ENCODE measurements at regions not wholly inside any gene's neighbourhood (a gene's known extent, or its start where the extent isn't known, plus 50 kb on each side); places are given as distances from the start of the nearest gene placed in this dataset.

DNA sequence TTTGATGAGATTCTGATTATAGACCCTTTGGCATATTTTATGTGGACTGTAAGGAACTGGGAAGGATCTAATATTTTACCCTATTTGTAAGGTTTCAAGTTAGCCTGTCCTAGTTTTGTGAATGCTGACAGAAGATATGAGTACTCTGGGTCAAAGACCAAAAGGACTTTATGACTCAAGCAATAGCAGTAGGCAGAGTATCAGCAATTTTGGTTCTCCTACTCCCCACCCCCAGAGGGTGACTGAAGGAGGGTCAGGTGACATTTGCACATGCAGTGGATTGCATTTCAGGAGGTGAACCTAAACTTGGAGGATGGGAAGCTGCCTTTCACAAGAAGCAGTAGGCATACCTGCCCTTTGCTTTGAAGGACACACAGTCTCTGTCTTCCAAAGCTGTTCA, 84.0 kb upstream of the KLF6 start:
- no peak overlapping the region for H3K4me3 ChIP-seq
- no peaks in the 10 kb centered on the region for H3K9me2 ChIP-seq (replicated peaks; ENCODE audit: insufficient read depth)
- peaks cover 4% of the 10 kb centered on the region for H3K4me1 ChIP-seq (ENCODE audit: insufficient read depth)
- no peaks in the 10 kb centered on the region for H3K27me3 ChIP-seq
- TF ChIP-seq, protein P1, sequence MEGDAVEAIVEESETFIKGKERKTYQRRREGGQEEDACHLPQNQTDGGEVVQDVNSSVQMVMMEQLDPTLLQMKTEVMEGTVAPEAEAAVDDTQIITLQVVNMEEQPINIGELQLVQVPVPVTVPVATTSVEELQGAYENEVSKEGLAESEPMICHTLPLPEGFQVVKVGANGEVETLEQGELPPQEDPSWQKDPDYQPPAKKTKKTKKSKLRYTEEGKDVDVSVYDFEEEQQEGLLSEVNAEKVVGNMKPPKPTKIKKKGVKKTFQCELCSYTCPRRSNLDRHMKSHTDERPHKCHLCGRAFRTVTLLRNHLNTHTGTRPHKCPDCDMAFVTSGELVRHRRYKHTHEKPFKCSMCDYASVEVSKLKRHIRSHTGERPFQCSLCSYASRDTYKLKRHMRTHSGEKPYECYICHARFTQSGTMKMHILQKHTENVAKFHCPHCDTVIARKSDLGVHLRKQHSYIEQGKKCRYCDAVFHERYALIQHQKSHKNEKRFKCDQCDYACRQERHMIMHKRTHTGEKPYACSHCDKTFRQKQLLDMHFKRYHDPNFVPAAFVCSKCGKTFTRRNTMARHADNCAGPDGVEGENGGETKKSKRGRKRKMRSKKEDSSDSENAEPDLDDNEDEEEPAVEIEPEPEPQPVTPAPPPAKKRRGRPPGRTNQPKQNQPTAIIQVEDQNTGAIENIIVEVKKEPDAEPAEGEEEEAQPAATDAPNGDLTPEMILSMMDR (IDR thresholded peaks at IDR 0.05; ENCODE audit: poor library complexity), result no peak
- no peak for TF ChIP-seq EZH2 (IDR thresholded peaks at IDR 0.05; ENCODE audit: borderline replicate concordance)
- TF ChIP-seq EZH2phosphoT487 (IDR thresholded peaks at IDR 0.05; ENCODE audit: low read depth, severe bottlenecking, unreplicated experiment), result no peak
- peak overlapping the region; percentile 88 for H3K27ac ChIP-seq
- no peaks in the 10 kb centered on the region for H3K79me2 ChIP-seq
- DNase-seq (ENCODE audit: low spot score), result peak; percentile 62
- no peaks in the 10 kb centered on the region for H3K9me3 ChIP-seq (ENCODE audit: low read depth)
- H3K4me2 ChIP-seq, result no peak overlapping the region
- no peaks in the 10 kb centered on the region for H3K36me3 ChIP-seq (replicated peaks; ENCODE audit: insufficient read depth, low read depth)
- H2AFZ ChIP-seq, result no peak overlapping the region
- no peaks in the 10 kb centered on the region for H4K20me1 ChIP-seq (ENCODE audit: insufficient read depth, poor library complexity, severe bottlenecking)

DNA sequence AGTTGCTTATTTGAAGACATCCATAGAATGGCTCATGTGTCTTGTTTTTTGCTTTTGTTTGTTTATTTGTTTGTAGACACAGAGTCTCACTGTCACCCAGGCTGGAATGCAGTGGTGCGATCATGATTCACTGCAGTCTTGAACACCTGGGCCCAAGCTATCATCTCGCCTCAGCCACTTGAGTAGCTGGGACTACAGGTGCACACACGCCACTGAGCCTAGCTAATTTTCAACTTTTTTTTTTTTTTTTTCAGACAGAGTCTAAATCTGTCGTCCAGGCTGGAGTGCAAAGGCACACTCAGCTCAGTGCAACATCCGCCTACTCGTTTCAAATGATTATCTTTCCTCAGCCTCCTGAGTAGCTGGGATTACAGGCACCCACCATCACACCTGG, 83.3 kb upstream of the KLF6 start:
- H3K4me1 ChIP-seq (ENCODE audit: insufficient read depth), result peaks cover 4% of the 10 kb centered on the region
- H3K36me3 ChIP-seq (replicated peaks; ENCODE audit: insufficient read depth, low read depth), result no peaks in the 10 kb centered on the region
- H3K79me2 ChIP-seq, result no peaks in the 10 kb centered on the region
- no peaks in the 10 kb centered on the region for H3K9me2 ChIP-seq (replicated peaks; ENCODE audit: insufficient read depth)
- H4K20me1 ChIP-seq (ENCODE audit: insufficient read depth, poor library complexity, severe bottlenecking), result no peaks in the 10 kb centered on the region
- no peak for DNase-seq (ENCODE audit: low spot score)
- H3K27ac ChIP-seq, result peak overlapping the region; percentile 88
- TF ChIP-seq, protein P1 (IDR thresholded peaks at IDR 0.05; ENCODE audit: poor library complexity), result no peak
- no peak for TF ChIP-seq EZH2 (IDR thresholded peaks at IDR 0.05; ENCODE audit: borderline replicate concordance)
- TF ChIP-seq EZH2phosphoT487 (IDR thresholded peaks at IDR 0.05; ENCODE audit: low read depth, severe bottlenecking, unreplicated experiment), result no peak
- H3K27me3 ChIP-seq, result no peaks in the 10 kb centered on the region
- H2AFZ ChIP-seq, result no peak overlapping the region
- WGBS (ENCODE audit: low lambda C conversion rate, missing lambda C conversion rate), result 91% methylated on average over 6 of the region's 6 CpGs
- no peak overlapping the region for H3K4me2 ChIP-seq
- no peaks in the 10 kb centered on the region for H3K9me3 ChIP-seq (ENCODE audit: low read depth)
- no peak overlapping the region for H3K4me3 ChIP-seq

DNA sequence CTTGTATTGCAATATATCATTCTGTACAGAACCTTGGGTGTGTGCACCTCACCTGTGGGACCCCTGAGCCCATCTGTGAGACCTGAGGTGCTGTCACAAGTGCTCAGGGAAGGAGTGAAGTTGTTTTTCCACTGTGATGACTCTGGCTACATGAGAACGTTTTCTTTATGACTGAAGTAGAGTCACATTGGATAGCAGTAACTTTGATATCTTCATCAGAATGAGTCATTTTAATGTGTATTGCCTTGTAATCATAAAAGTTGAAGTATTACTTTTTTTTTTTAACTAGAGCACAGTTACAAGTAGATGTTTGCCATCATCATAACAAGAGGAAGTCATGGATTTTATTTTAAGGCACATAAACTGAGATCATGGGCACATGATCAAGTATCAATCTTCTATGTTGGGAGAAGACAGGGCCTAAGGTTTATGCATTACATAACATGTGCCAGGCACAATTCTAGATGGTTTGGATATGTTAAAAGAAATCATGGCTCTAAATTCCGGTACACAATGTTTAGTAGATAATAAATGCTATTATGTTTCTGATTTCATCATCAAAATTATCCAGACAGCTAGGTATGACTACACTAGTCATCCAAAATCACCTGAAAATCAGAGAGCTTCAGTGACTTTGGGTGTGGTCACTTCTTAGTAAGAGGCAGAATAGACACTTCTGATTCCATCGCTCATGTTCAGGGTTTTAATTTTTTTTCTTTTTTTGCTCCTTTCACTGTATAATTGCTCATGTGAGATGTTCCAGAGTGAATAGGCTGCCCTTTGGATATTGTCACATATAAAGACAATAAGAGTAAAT, 82.7 kb upstream of the KLF6 start:
- H3K4me2 ChIP-seq, result no peak overlapping the region
- H3K9me3 ChIP-seq (ENCODE audit: low read depth), result no peaks in the 10 kb centered on the region
- H3K27me3 ChIP-seq, result no peaks in the 10 kb centered on the region
- DNase-seq (ENCODE audit: low spot score), result no peak
- H2AFZ ChIP-seq, result no peak overlapping the region
- H3K27ac ChIP-seq, result peak overlapping the region; percentile 88
- peaks cover 4% of the 10 kb centered on the region for H3K4me1 ChIP-seq (ENCODE audit: insufficient read depth)
- no peaks in the 10 kb centered on the region for H3K9me2 ChIP-seq (replicated peaks; ENCODE audit: insufficient read depth)
- no peaks in the 10 kb centered on the region for H4K20me1 ChIP-seq (ENCODE audit: insufficient read depth, poor library complexity, severe bottlenecking)
- no peaks in the 10 kb centered on the region for H3K36me3 ChIP-seq (replicated peaks; ENCODE audit: insufficient read depth, low read depth)
- 84% methylated on average over 3 of the region's 3 CpGs for WGBS (ENCODE audit: low lambda C conversion rate, missing lambda C conversion rate)
- H3K79me2 ChIP-seq, result no peaks in the 10 kb centered on the region
- no peak overlapping the region for H3K4me3 ChIP-seq
- TF ChIP-seq, protein P1 (IDR thresholded peaks at IDR 0.05; ENCODE audit: poor library complexity), result no peak
- TF ChIP-seq EZH2 (IDR thresholded peaks at IDR 0.05; ENCODE audit: borderline replicate concordance) (no peak), EZH2phosphoT487 (IDR thresholded peaks at IDR 0.05; ENCODE audit: low read depth, severe bottlenecking, unreplicated experiment) (no peak)
